H1 (cell line): ENCODE measurements at regions not wholly inside any gene's neighbourhood (a gene's known extent, or its start where the extent isn't known, plus 50 kb on each side); places are given as distances from the start of the nearest gene placed in this dataset.

Experiments
- CTCF ChIA-PET: fragments of 300-600 bp; sonication (Branson Sonifier 250); formaldehyde crosslinking; loops from one replicate; lab custom pipeline; 2021; ENCODE audit not compliant: partially characterized antibody; lab: Charles Lee
- POLR2A ChIA-PET: fragments of 300-600 bp; sonication (Branson Sonifier 250); formaldehyde crosslinking; loops from one replicate; lab custom pipeline; 2021; ENCODE audit warnings: inconsistent platforms; ENCODE audit not compliant: partially characterized antibody; lab: Charles Lee
- DNase-seq, 2 experiments: peaks; one replicate each; pipeline versions ENCODE4 v3.0.0 to v3.0.0-alpha.2; 2010 to 2022; ENCODE audit warnings: low spot score in 2 of 2, low read depth in 1 of 2, mixed read lengths in 1 of 2
- FAIRE-seq: peaks from 2 replicates; lab custom pipeline; 2011; peaks lifted over from hg19 to GRCh38; lab: Jason Lieb, UNC
- H2AFZ ChIP-seq: 2 replicates; pipeline ENCODE4 v1.8.1; 2012; ENCODE audit warnings: low read length, inconsistent platforms
- H2AK5ac ChIP-seq: 2 replicates; pipeline ENCODE4 v1.6.1; 2013; ENCODE audit warnings: low read depth, low read length
- H2BK120ac ChIP-seq: replicated peaks from 2 replicates; pipeline ENCODE3; 2013; ENCODE audit warnings: low read depth, low read length, inconsistent platforms
- H2BK12ac ChIP-seq: 2 replicates; pipeline ENCODE4 v1.6.1; 2013; ENCODE audit warnings: low read depth, low read length
- H2BK15ac ChIP-seq: 2 replicates; pipeline ENCODE4 v1.6.1; 2013; ENCODE audit warnings: low read length
- H2BK20ac ChIP-seq: 2 replicates; pipeline ENCODE4 v1.6.1; 2013; ENCODE audit warnings: low read length
- H2BK5ac ChIP-seq: 2 replicates; pipeline ENCODE4 v1.6.1; 2013; ENCODE audit warnings: low read depth, low read length
- H3K14ac ChIP-seq: 2 replicates; pipeline ENCODE4 v1.6.1; 2013; ENCODE audit warnings: inconsistent platforms; ENCODE audit not compliant: insufficient read length
- H3K18ac ChIP-seq: 2 replicates; pipeline ENCODE4 v1.6.1; 2013; ENCODE audit warnings: low read length; ENCODE audit errors: extremely low read depth
- H3K23ac ChIP-seq: 2 replicates; pipeline ENCODE4 v1.6.1; 2013; ENCODE audit warnings: inconsistent platforms; ENCODE audit not compliant: insufficient read length
- H3K23me2 ChIP-seq: 2 replicates; pipeline ENCODE4 v1.6.1; 2013; ENCODE audit warnings: low read depth, low read length
- H3K27ac ChIP-seq: 2 replicates; pipeline ENCODE4 v1.6.1; 2011; ENCODE audit warnings: low read depth, low read length, inconsistent platforms
- H3K27me3 ChIP-seq, 4 experiments: replicated peaks in 1 of 4; 1 replicate in 1 of 4; 2 replicates in 3 of 4; pipeline versions ENCODE4 v1.6.1 to v1.8.1; 2011 to 2013; ENCODE audit warnings: low read length in 3 of 4, mild to moderate bottlenecking in 3 of 4, inconsistent platforms in 2 of 4, mixed read lengths in 2 of 4, moderate library complexity in 1 of 4; ENCODE audit not compliant: control insufficient read depth in 3 of 4, insufficient read depth in 3 of 4; ENCODE audit errors: extremely low read depth in 1 of 4
- H3K36me3 ChIP-seq, 4 experiments: 2 replicates each; pipeline versions ENCODE4 v1.6.1 to v1.8.1; 2011 to 2013; ENCODE audit warnings: mild to moderate bottlenecking in 4 of 4, low read length in 3 of 4, moderate library complexity in 2 of 4, control low read depth in 1 of 4, inconsistent platforms in 1 of 4; ENCODE audit not compliant: insufficient read depth in 4 of 4, control insufficient read depth in 2 of 4
- H3K4ac ChIP-seq: replicated peaks from 2 replicates; pipeline ENCODE3; 2013; ENCODE audit warnings: low read length, low read depth, mixed read lengths, inconsistent platforms; ENCODE audit not compliant: insufficient read length
- H3K4me1 ChIP-seq, 4 experiments: replicated peaks in 1 of 4; 1 replicate in 1 of 4; 2 replicates in 3 of 4; pipeline versions ENCODE4 v1.6.1 to v1.8.1; 2011 to 2013; ENCODE audit warnings: low read length in 3 of 4, inconsistent platforms in 2 of 4, mixed read lengths in 1 of 4; ENCODE audit not compliant: insufficient read depth in 4 of 4, control insufficient read depth in 3 of 4
- H3K4me2 ChIP-seq, 2 experiments: 2 replicates each; pipeline versions ENCODE4 v1.6.1 to v1.8.1; 2011 to 2013; ENCODE audit warnings: low read depth in 2 of 2, low read length in 2 of 2, control low read depth in 1 of 2, inconsistent platforms in 1 of 2, mild to moderate bottlenecking in 1 of 2; ENCODE audit not compliant: insufficient read depth in 1 of 2
- H3K4me3 ChIP-seq, 4 experiments: fragments of 200-600, 300-600 bp in 1 of 4; sonication (generic), shearing (Covaris generic), sonication (Bioruptor Twin) in 1 of 4; 2 replicates each; pipeline versions ENCODE4 v1.5.1 to v1.8.1; 2011 to 2016; ENCODE audit warnings: low read length in 4 of 4, low read depth in 3 of 4, control low read depth in 2 of 4, inconsistent platforms in 2 of 4, mild to moderate bottlenecking in 2 of 4, mixed read lengths in 1 of 4, moderate library complexity in 1 of 4; ENCODE audit not compliant: insufficient read depth in 2 of 4; ENCODE audit errors: extremely low read depth in 1 of 4
- H3K56ac ChIP-seq: replicated peaks from 2 replicates; pipeline ENCODE3; 2013; ENCODE audit warnings: low read depth, mild to moderate bottlenecking, mixed read lengths, low read length, inconsistent platforms; ENCODE audit not compliant: insufficient read length
- H3K79me1 ChIP-seq: 2 replicates; pipeline ENCODE4 v1.6.1; 2013; ENCODE audit warnings: low read depth, low read length, control low read depth
- H3K79me2 ChIP-seq, 2 experiments: 2 replicates each; pipeline versions ENCODE4 v1.6.1 to v1.8.1; 2012 to 2013; ENCODE audit warnings: low read length in 2 of 2, mild to moderate bottlenecking in 2 of 2, inconsistent platforms in 1 of 2; ENCODE audit not compliant: insufficient read depth in 2 of 2, control insufficient read depth in 1 of 2
- H3K9ac ChIP-seq, 4 experiments: replicated peaks in 1 of 4; 1 replicate in 1 of 4; 2 replicates in 3 of 4; pipeline versions ENCODE4 v1.6.1 to v1.8.1; 2011 to 2013; ENCODE audit warnings: low read depth in 3 of 4, low read length in 3 of 4, control low read depth in 2 of 4, mild to moderate bottlenecking in 2 of 4, moderate library complexity in 2 of 4, inconsistent platforms in 1 of 4; ENCODE audit errors: extremely low read depth in 1 of 4
- H3K9me3 ChIP-seq, 2 experiments: 2 replicates each; pipeline versions ENCODE4 v1.6.1 to v1.8.1; 2012 to 2013; ENCODE audit warnings: mild to moderate bottlenecking in 2 of 2, moderate library complexity in 2 of 2, control low read depth in 1 of 2, inconsistent platforms in 1 of 2, low read depth in 1 of 2, low read length in 1 of 2, mixed read lengths in 1 of 2; ENCODE audit not compliant: insufficient read depth in 2 of 2
- H4K20me1 ChIP-seq, 2 experiments: replicated peaks in 1 of 2; 2 replicates each; pipeline versions ENCODE3 to v1.8.1; 2011 to 2013; ENCODE audit warnings: inconsistent platforms in 2 of 2, low read length in 2 of 2, mild to moderate bottlenecking in 1 of 2; ENCODE audit not compliant: insufficient read depth in 2 of 2, control insufficient read depth in 1 of 2
- H4K5ac ChIP-seq: 2 replicates; pipeline ENCODE4 v1.6.1; 2013; ENCODE audit warnings: low read length, low read depth, mixed read lengths, inconsistent platforms; ENCODE audit not compliant: insufficient read length
- H4K8ac ChIP-seq: 2 replicates; pipeline ENCODE4 v1.8.0; 2013; ENCODE audit warnings: mild to moderate bottlenecking, moderate library complexity, low read length, inconsistent platforms; ENCODE audit not compliant: insufficient read depth; ENCODE audit errors: extremely low read depth
- H4K91ac ChIP-seq: replicated peaks from 2 replicates; pipeline ENCODE3; 2013; ENCODE audit warnings: low read length, mixed read lengths, inconsistent platforms; ENCODE audit not compliant: insufficient read length
- ASH2L ChIP-seq: fragments of 200-600, 300-600 bp; sonication (generic); IDR thresholded peaks from one replicate; pipeline ENCODE4 v1.7.1; 2017; ENCODE audit warnings: low read length
- FOSL1 ChIP-seq: IDR thresholded peaks from 2 replicates; pipeline ENCODE4 v1.6.1; 2011; ENCODE audit warnings: mild to moderate bottlenecking, low read depth, low read length, moderate library complexity; ENCODE audit not compliant: insufficient read depth
- GTF2F1 ChIP-seq: IDR thresholded peaks from 2 replicates; pipeline ENCODE4 v1.6.1; 2012; ENCODE audit warnings: low read depth, low read length, improper control_type of control experiment, borderline replicate concordance
- JUND ChIP-seq: IDR thresholded peaks from 2 replicates; pipeline ENCODE4 v1.6.1; 2011; ENCODE audit warnings: mild to moderate bottlenecking, improper control_type of control experiment, low read length
- POU5F1 ChIP-seq: IDR thresholded peaks from 2 replicates; pipeline ENCODE4 v1.6.1; 2011; ENCODE audit warnings: low read depth, mild to moderate bottlenecking, low read length, moderate library complexity
- SIN3A ChIP-seq, 2 experiments: IDR thresholded peaks in 1 of 2; conservative IDR thresholded peaks in 1 of 2; 2 replicates each; pipeline ENCODE4 v1.6.1; 2011 to 2012; ENCODE audit warnings: low read length in 2 of 2, improper control_type of control experiment in 1 of 2, low read depth in 1 of 2, mild to moderate bottlenecking in 1 of 2
- SIX5 ChIP-seq: IDR thresholded peaks from 2 replicates; pipeline ENCODE4 v1.6.1; 2011; ENCODE audit warnings: mild to moderate bottlenecking, low read depth, low read length
- SP4 ChIP-seq: IDR thresholded peaks from 2 replicates; pipeline ENCODE4 v1.6.1; 2012; ENCODE audit warnings: low read length, inconsistent platforms
- SUZ12 ChIP-seq: fragments of 200-600 bp; sonication (generic); IDR thresholded peaks from 2 replicates; pipeline ENCODE4 v1.6.1; 2012; ENCODE audit warnings: mild to moderate bottlenecking, inconsistent platforms, low read length, moderate library complexity, mixed read lengths
- TAF1 ChIP-seq: IDR thresholded peaks from 2 replicates; pipeline ENCODE4 v1.6.1; 2011; ENCODE audit warnings: mild to moderate bottlenecking, low read depth, low read length
- TAF7 ChIP-seq: optimal IDR thresholded peaks from 2 replicates; pipeline ENCODE3; 2011; ENCODE audit warnings: low read depth, mild to moderate bottlenecking, inconsistent platforms, low read length, moderate library complexity, borderline replicate concordance
- WGBS, 2 experiments: shearing (Covaris generic) in 1 of 2; methylation state at CpG; one replicate each; pipeline versions ENCODE4 v1.1.6 to v1.1.7; 2013 to 2015; ENCODE audit warnings: low lambda C conversion rate in 2 of 2, mixed read lengths in 2 of 2, inconsistent platforms in 1 of 2, low coverage in 1 of 2, missing lambda C conversion rate in 1 of 2; ENCODE audit not compliant: insufficient replicate concordance in 2 of 2, insufficient coverage in 1 of 2, insufficient read length in 1 of 2; ENCODE audit errors: extremely low coverage in 1 of 2, missing lambda C conversion rate in 1 of 2; 5-methylcytosine and 5-hydroxymethylcytosine counted together
- TF ChIP-seq, protein P1 (sequence below): IDR thresholded peaks from 2 replicates; pipeline ENCODE4 v1.6.1; 2011; ENCODE audit warnings: low read length, improper control_type of control experiment
- TF ChIP-seq, protein P2 (sequence below): IDR thresholded peaks from 2 replicates; pipeline ENCODE4 v1.6.1; 2012; ENCODE audit warnings: inconsistent platforms

DNA sequence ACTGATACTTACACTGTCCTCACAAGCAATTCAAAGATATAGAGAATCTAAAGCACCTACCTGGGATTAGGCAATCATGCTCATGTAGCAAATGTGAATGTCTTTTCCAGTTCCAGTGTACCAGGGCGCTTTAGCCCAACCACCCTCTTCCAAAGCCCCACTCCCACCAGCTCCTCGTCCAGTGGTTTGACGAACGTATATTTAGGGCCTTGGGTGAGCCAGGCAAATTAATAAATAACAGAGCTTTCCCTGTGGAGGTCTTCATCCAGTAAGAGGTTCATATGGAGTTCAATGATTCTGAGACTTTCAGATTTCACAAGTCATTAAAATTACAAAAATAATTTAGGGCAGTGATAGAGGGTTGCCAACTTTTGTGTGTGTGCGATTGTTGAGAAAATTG lies 162.3 kb upstream of the C2CD4B start:
- no peak overlapping the region for H3K18ac ChIP-seq
- CTCF ChIA-PET, result interaction anchor here (0.6 kb wide), 1 partner anchor 26 kb away, joined by 4 read pairs; no protein-coding TSS in a partner anchor
- no peaks in the 10 kb centered on the region for H3K27me3 ChIP-seq
- no peak for FAIRE-seq
- H2BK120ac ChIP-seq, result no peak overlapping the region
- WGBS, 2 experiments, result 93% methylated on average over 5 of the region's 5 CpGs; no CpG with 5 or more reads in 1 of the 2 experiments
- no peak overlapping the region for H4K5ac ChIP-seq
- H4K20me1 ChIP-seq, result no peaks in the 10 kb centered on the region
- H3K23me2 ChIP-seq, result no peaks in the 10 kb centered on the region
- peaks cover 0 to under 1% of the 10 kb centered on the region in 2 experiments; a peak in 1 of 4 replicates for H3K9me3 ChIP-seq
- no peaks in the 10 kb centered on the region for H3K79me2 ChIP-seq
- TF ChIP-seq JUND (no peak), SUZ12 (no peak), TAF7 (no peak), TAF1 (no peak), FOSL1 (no peak), GTF2F1 (no peak), SIX5 (no peak), POU5F1 (no peak), ASH2L (no peak), SP4 (no peak), SIN3A (conservative IDR thresholded peaks at IDR 0.05 in 1 of 2, IDR thresholded peaks at IDR 0.05 in 1 of 2; ENCODE audit: low read depth in 1 of 2, low read length in 2 of 2) (no peak)
- TF ChIP-seq, protein P1, sequence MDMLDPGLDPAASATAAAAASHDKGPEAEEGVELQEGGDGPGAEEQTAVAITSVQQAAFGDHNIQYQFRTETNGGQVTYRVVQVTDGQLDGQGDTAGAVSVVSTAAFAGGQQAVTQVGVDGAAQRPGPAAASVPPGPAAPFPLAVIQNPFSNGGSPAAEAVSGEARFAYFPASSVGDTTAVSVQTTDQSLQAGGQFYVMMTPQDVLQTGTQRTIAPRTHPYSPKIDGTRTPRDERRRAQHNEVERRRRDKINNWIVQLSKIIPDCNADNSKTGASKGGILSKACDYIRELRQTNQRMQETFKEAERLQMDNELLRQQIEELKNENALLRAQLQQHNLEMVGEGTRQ, result no peak
- TF ChIP-seq, protein P2, sequence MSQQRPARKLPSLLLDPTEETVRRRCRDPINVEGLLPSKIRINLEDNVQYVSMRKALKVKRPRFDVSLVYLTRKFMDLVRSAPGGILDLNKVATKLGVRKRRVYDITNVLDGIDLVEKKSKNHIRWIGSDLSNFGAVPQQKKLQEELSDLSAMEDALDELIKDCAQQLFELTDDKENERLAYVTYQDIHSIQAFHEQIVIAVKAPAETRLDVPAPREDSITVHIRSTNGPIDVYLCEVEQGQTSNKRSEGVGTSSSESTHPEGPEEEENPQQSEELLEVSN, result no peak
- no peak overlapping the region for H4K8ac ChIP-seq
- H3K36me3 ChIP-seq, result no peaks in the 10 kb centered on the region
- no peak overlapping the region for H3K56ac ChIP-seq
- no peak overlapping the region for H3K4me2 ChIP-seq
- H3K23ac ChIP-seq, result no peak overlapping the region
- no peak overlapping the region for H4K91ac ChIP-seq
- H3K79me1 ChIP-seq, result no peaks in the 10 kb centered on the region
- H3K4ac ChIP-seq, result no peak overlapping the region
- H3K27ac ChIP-seq, result no peak overlapping the region
- DNase-seq, result no peak
- peaks cover 0 to 3% (median 0%) of the 10 kb centered on the region in 4 experiments; a peak in 1 of 7 replicates for H3K4me1 ChIP-seq
- H2BK12ac ChIP-seq, result no peak overlapping the region
- POLR2A ChIA-PET, result no interaction called here
- no peak overlapping the region for H3K9ac ChIP-seq
- no peak overlapping the region for H2BK20ac ChIP-seq
- H3K14ac ChIP-seq, result no peak overlapping the region
- no peak overlapping the region for H2AK5ac ChIP-seq
- no peak overlapping the region for H2BK15ac ChIP-seq
- H2AFZ ChIP-seq, result no peak overlapping the region
- H3K4me3 ChIP-seq, result no peak overlapping the region
- H2BK5ac ChIP-seq, result no peak overlapping the region
